MM.1S (cell line): ENCODE measurements at regions not wholly inside any gene's neighbourhood (a gene's known extent, or its start where the extent isn't known, plus 50 kb on each side); places are given as distances from the start of the nearest gene placed in this dataset.

Experiments
- DNase-seq: peaks from one replicate; pipeline ENCODE4 v3.0.0-alpha.2; 2015
- H2AFZ ChIP-seq: fragments of 300-600 bp; sonication (generic); 2 replicates; pipeline ENCODE4 v1.6.0; 2016; ENCODE audit warnings: antibody characterized with exemption, low read length
- H3F3A ChIP-seq: fragments of 300-600 bp; sonication (generic); 2 replicates; pipeline ENCODE4 v1.6.1; 2016; ENCODE audit warnings: mild to moderate bottlenecking, antibody characterized with exemption, low read length, moderate library complexity, mixed read lengths; ENCODE audit not compliant: insufficient read depth
- H3K27ac ChIP-seq: fragments of 300-600 bp; sonication (generic); 2 replicates; pipeline ENCODE4 v1.5.1; 2016; ENCODE audit warnings: mild to moderate bottlenecking, low read length
- H3K27me3 ChIP-seq: fragments of 300-600 bp; sonication (generic); replicated peaks from 2 replicates; pipeline ENCODE4 v1.6.0; 2016; ENCODE audit warnings: low read length; ENCODE audit not compliant: insufficient read depth
- H3K36me3 ChIP-seq: fragments of 300-600 bp; sonication (generic); replicated peaks from 2 replicates; pipeline ENCODE4 v1.6.1; 2016; ENCODE audit warnings: mild to moderate bottlenecking, low read length, mixed read lengths; ENCODE audit not compliant: insufficient read depth
- H3K4me1 ChIP-seq: fragments of 300-600 bp; sonication (generic); 2 replicates; pipeline ENCODE4 v1.6.1; 2016; ENCODE audit warnings: low read length, mixed read lengths
- H3K4me2 ChIP-seq: fragments of 300-600 bp; sonication (generic); 2 replicates; pipeline ENCODE4 v1.6.0; 2016; ENCODE audit warnings: low read depth, low read length
- H3K4me3 ChIP-seq: fragments of 300-600 bp; sonication (generic); 2 replicates; pipeline ENCODE4 v1.5.1; 2016; ENCODE audit warnings: low read length, mixed read lengths
- H3K79me2 ChIP-seq: fragments of 300-600 bp; sonication (generic); 2 replicates; pipeline ENCODE4 v1.6.1; 2016; ENCODE audit warnings: mixed run types, low read length, mixed read lengths
- H3K9ac ChIP-seq: fragments of 300-600 bp; sonication (generic); 2 replicates; pipeline ENCODE4 v1.6.1; 2016; ENCODE audit warnings: low read length, mixed read lengths
- H3K9me2 ChIP-seq: fragments of 300-600 bp; sonication (generic); replicated peaks from 2 replicates; pipeline ENCODE4 v1.6.1; 2016; ENCODE audit warnings: mild to moderate bottlenecking, low read length, mixed read lengths; ENCODE audit not compliant: insufficient read depth
- H3K9me3 ChIP-seq: fragments of 300-600 bp; sonication (generic); replicated peaks from 2 replicates; pipeline ENCODE4 v1.6.1; 2016; ENCODE audit warnings: mild to moderate bottlenecking, low read length, mixed read lengths; ENCODE audit not compliant: insufficient read depth
- H4K20me1 ChIP-seq: fragments of 300-600 bp; sonication (generic); 2 replicates; pipeline ENCODE4 v1.6.1; 2016; ENCODE audit warnings: mild to moderate bottlenecking, low read length, moderate library complexity, mixed read lengths; ENCODE audit not compliant: insufficient read depth
- EZH2 ChIP-seq: fragments of 300-600 bp; sonication (generic); optimal IDR thresholded peaks from 2 replicates; pipeline ENCODE3; 2017; ENCODE audit warnings: low read depth, mild to moderate bottlenecking, antibody characterized with exemption, low read length, mixed read lengths
- EZH2phosphoT487 ChIP-seq: fragments of 300-600 bp; sonication (generic); IDR thresholded peaks from 2 replicates; pipeline ENCODE4 v1.6.1; 2018; ENCODE audit warnings: antibody characterized with exemption, low read length
- TF ChIP-seq, protein P1 (sequence below): fragments of 300-600 bp; sonication (generic); IDR thresholded peaks from 2 replicates; pipeline ENCODE4 v1.5.1; 2016; ENCODE audit warnings: antibody characterized with exemption, low read length, mixed read lengths

- no peak for TF ChIP-seq EZH2
- no peak for TF ChIP-seq EZH2phosphoT487
- TF ChIP-seq, protein P1, sequence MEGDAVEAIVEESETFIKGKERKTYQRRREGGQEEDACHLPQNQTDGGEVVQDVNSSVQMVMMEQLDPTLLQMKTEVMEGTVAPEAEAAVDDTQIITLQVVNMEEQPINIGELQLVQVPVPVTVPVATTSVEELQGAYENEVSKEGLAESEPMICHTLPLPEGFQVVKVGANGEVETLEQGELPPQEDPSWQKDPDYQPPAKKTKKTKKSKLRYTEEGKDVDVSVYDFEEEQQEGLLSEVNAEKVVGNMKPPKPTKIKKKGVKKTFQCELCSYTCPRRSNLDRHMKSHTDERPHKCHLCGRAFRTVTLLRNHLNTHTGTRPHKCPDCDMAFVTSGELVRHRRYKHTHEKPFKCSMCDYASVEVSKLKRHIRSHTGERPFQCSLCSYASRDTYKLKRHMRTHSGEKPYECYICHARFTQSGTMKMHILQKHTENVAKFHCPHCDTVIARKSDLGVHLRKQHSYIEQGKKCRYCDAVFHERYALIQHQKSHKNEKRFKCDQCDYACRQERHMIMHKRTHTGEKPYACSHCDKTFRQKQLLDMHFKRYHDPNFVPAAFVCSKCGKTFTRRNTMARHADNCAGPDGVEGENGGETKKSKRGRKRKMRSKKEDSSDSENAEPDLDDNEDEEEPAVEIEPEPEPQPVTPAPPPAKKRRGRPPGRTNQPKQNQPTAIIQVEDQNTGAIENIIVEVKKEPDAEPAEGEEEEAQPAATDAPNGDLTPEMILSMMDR, result no peak
- Histone ChIP-seq H3K4me1 (no peaks in the 10 kb centered on the region), H3K27ac (no peak overlapping the region), H3K4me2 (no peak overlapping the region), H3K9me2 (no peaks in the 10 kb centered on the region), H2AFZ (no peak overlapping the region), H3F3A (no peaks in the 10 kb centered on the region), H3K9ac (no peak overlapping the region), H3K36me3 (no peaks in the 10 kb centered on the region), H3K79me2 (no peaks in the 10 kb centered on the region), H4K20me1 (no peaks in the 10 kb centered on the region), H3K4me3 (no peak overlapping the region), H3K9me3 (no peaks in the 10 kb centered on the region), H3K27me3 (no peaks in the 10 kb centered on the region)
- no peak for DNase-seq
Observed at GRCh38 chr12:24436667-24437066, 487.2 kb upstream of the SOX5 start.

- no peak for DNase-seq
- no peaks in the 10 kb centered on the region for H3K79me2 ChIP-seq
Observed at GRCh38 chr12:24431872-24432271, 482.4 kb upstream of the SOX5 start.

DNA sequence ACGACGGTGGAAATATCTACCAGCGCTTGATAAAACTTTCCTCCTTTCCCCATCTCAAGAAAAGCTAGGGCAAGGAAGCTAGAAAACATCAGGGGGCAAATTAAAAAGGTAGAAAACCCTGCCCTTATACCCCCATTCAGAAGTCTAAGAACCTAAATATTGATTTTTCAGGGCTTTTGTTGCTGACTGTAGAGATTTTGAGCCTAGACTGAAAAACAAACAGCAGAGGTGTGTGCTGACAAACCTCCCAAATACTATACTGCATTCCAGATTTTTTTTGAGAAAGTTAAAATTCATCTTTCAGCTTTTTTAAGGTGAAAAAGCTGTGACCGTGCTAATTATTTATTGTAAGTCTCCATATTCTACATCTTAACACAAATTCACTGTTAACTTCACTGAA, 478.3 kb upstream of the SOX5 start:
- H4K20me1 ChIP-seq, result no peaks in the 10 kb centered on the region
- no peak overlapping the region for H2AFZ ChIP-seq
- no peak overlapping the region for H3K4me3 ChIP-seq
- H3K9me3 ChIP-seq, result no peaks in the 10 kb centered on the region
- no peak overlapping the region for H3K9ac ChIP-seq
- no peaks in the 10 kb centered on the region for H3K9me2 ChIP-seq
- no peak for TF ChIP-seq EZH2
- TF ChIP-seq, protein P1, result no peak
- no peak for TF ChIP-seq EZH2phosphoT487
- no peak overlapping the region for H3K4me2 ChIP-seq
- H3K36me3 ChIP-seq, result no peaks in the 10 kb centered on the region
- no peak overlapping the region for H3K27ac ChIP-seq
- H3K79me2 ChIP-seq, result no peaks in the 10 kb centered on the region
- no peaks in the 10 kb centered on the region for H3K4me1 ChIP-seq
- DNase-seq, result no peak
- H3K27me3 ChIP-seq, result no peaks in the 10 kb centered on the region
- H3F3A ChIP-seq, result no peaks in the 10 kb centered on the region

More at GRCh38 chr12:24431872-24432271, 482.4 kb upstream of the SOX5 start:
- Histone ChIP-seq H3K36me3 (no peaks in the 10 kb centered on the region), H3K9me2 (no peaks in the 10 kb centered on the region), H3K9me3 (no peaks in the 10 kb centered on the region), H3K4me1 (no peaks in the 10 kb centered on the region), H3K4me2 (no peak overlapping the region), H3K27ac (no peak overlapping the region), H3K9ac (no peak overlapping the region), H4K20me1 (no peaks in the 10 kb centered on the region), H3K4me3 (no peak overlapping the region), H3F3A (no peaks in the 10 kb centered on the region), H3K27me3 (no peaks in the 10 kb centered on the region), H2AFZ (no peak overlapping the region)
- TF ChIP-seq EZH2 (no peak), EZH2phosphoT487 (no peak)
- TF ChIP-seq, protein P1, result no peak

GRCh38 chr12:24425601-24425970, 476.1 kb upstream of the SOX5 start:
- Histone ChIP-seq H4K20me1 (no peaks in the 10 kb centered on the region), H3F3A (no peaks in the 10 kb centered on the region), H3K9me2 (no peaks in the 10 kb centered on the region), H3K4me1 (no peaks in the 10 kb centered on the region), H3K27me3 (no peaks in the 10 kb centered on the region), H2AFZ (no peak overlapping the region), H3K9me3 (no peaks in the 10 kb centered on the region), H3K36me3 (no peaks in the 10 kb centered on the region), H3K79me2 (no peaks in the 10 kb centered on the region), H3K4me2 (no peak overlapping the region), H3K9ac (no peak overlapping the region), H3K27ac (no peak overlapping the region), H3K4me3 (no peak overlapping the region)
- no peak for DNase-seq
- no peak for TF ChIP-seq EZH2phosphoT487
- no peak for TF ChIP-seq EZH2
- TF ChIP-seq, protein P1, result no peak
